Epithelial cell of esophagus (primary cell): ENCODE measurements at regions not wholly inside any gene's neighbourhood (a gene's known extent, or its start where the extent isn't known, plus 50 kb on each side); places are given as distances from the start of the nearest gene placed in this dataset.

Experiments
- DNase-seq: peaks from one replicate; pipeline ENCODE4 v3.0.0; 2010; ENCODE audit warnings: low read depth
- H3K4me3 ChIP-seq: 2 replicates; pipeline ENCODE4 v1.5.1; 2011; ENCODE audit warnings: mild to moderate bottlenecking, low read length, control low read depth
- TF ChIP-seq, protein P1 (sequence below): IDR thresholded peaks from 2 replicates; pipeline ENCODE4 v1.5.1; 2011; ENCODE audit warnings: low read depth, mild to moderate bottlenecking, low read length, control low read depth, inconsistent platforms; ENCODE audit not compliant: insufficient read depth; ENCODE audit errors: missing control alignments

DNA sequence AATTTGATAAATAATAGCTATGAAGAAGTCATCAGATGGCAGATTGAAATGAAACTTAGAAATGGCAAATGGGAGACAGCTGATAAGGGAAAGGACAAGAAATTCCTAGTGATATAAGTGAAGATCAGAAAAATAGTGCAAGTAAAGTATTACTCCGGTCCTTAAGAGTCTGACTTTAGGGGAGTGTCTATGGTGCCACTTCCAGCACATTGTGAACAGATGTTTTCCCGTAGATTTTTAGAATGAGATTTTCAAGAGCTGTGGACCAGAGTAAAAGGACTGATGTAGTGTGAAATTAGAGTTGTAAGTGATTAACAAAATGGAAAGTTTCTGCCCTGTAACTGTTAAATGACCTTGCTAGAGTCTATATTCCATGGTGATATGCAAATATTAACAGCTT is 974.8 kb upstream of the TENM4 start:
- TF ChIP-seq, protein P1, sequence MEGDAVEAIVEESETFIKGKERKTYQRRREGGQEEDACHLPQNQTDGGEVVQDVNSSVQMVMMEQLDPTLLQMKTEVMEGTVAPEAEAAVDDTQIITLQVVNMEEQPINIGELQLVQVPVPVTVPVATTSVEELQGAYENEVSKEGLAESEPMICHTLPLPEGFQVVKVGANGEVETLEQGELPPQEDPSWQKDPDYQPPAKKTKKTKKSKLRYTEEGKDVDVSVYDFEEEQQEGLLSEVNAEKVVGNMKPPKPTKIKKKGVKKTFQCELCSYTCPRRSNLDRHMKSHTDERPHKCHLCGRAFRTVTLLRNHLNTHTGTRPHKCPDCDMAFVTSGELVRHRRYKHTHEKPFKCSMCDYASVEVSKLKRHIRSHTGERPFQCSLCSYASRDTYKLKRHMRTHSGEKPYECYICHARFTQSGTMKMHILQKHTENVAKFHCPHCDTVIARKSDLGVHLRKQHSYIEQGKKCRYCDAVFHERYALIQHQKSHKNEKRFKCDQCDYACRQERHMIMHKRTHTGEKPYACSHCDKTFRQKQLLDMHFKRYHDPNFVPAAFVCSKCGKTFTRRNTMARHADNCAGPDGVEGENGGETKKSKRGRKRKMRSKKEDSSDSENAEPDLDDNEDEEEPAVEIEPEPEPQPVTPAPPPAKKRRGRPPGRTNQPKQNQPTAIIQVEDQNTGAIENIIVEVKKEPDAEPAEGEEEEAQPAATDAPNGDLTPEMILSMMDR = no peak
- DNase-seq = no peak
- no peak overlapping the region for H3K4me3 ChIP-seq

- no peak overlapping the region for H3K4me3 ChIP-seq
- DNase-seq = peak; percentile 87
- TF ChIP-seq, protein P1 = no peak
Observed at GRCh38 chr11:80414181-80415165, 973.6 kb upstream of the TENM4 start.

- TF ChIP-seq, protein P1 = no peak
- no peak overlapping the region for H3K4me3 ChIP-seq
- DNase-seq = no peak
Observed at GRCh38 chr11:80412604-80413003, 971.8 kb upstream of the TENM4 start.

- TF ChIP-seq, protein P1 = no peak
- no peak for DNase-seq
- no peak overlapping the region for H3K4me3 ChIP-seq
Observed at GRCh38 chr11:80393210-80393609, 952.4 kb upstream of the TENM4 start.

DNA sequence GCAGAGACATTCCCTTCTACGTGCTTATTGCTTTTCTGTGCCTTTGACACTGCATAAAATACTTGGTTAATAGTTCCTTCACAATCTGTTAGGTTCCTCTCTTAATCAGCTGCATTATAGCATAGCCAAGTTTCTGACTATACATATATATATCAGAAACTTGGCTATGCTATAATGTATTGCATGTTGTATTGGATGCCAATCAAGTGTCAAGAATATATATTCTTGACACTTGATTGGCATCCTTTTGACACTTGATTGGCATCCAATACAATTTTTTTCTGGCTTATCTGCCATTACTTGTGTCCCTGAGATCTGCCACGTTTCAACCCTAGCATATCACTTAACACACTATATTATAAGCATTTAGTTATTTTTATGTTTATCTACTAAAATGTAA is 949.7 kb upstream of the TENM4 start:
- TF ChIP-seq, protein P1 = no peak
- H3K4me3 ChIP-seq = no peak overlapping the region
- DNase-seq = no peak

GRCh38 chr11:80388536-80388935 is 947.7 kb upstream of the TENM4 start:
- no peak overlapping the region for H3K4me3 ChIP-seq
- no peak for DNase-seq
- TF ChIP-seq, protein P1 = no peak
